ENCODE measurements at regions not wholly inside any gene's neighbourhood (a gene's known extent, or its start where the extent isn't known, plus 50 kb on each side); places are given as distances from the start of the nearest gene placed in this dataset.

- no peak for DNase-seq
Observed at GRCh38 chr2:139828011-139828410, 1047.8 kb upstream of the NXPH2 start.

DNA sequence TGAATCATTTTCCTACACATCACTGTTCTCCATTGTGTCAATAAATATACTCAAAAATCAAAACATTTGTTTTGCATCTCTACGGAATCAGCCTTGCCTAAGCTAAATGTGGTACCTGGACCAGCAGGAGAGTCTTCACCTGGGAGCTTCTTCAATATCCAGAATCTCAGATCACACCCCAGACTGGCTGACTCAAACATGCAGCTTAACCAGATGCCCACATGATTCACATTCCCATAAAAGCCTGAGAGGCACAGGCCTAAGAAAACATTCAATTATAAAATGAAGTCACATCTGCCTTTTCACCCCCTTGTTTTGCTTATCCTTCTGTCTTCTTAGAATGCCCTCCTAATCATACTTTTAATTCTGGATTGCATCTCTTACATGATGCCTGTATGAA, 1045.5 kb upstream of the NXPH2 start:
- no peak for DNase-seq

- DNase-seq = no peak
Observed at GRCh38 chr2:139819273-139819796, 1039.1 kb upstream of the NXPH2 start.

DNA sequence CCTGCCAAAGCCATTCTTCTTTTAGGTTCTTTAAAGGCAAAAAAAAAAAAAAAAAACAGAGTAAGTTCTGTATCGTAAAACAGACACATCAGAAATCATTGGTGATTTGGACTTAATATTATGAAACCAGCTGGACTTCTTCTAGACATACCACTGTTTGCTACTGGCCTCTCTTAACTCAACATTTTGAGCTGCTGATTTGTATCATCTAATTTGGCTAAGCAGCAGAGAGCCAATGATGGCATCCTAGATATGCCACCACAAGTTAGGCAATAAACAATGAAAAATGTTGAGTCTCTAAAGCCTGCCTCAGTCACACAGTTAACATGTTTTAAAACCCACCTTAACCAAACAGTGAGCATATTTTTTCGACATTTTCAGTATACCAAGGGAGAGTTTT, 1034.3 kb upstream of the NXPH2 start:
- no peak for DNase-seq

DNA sequence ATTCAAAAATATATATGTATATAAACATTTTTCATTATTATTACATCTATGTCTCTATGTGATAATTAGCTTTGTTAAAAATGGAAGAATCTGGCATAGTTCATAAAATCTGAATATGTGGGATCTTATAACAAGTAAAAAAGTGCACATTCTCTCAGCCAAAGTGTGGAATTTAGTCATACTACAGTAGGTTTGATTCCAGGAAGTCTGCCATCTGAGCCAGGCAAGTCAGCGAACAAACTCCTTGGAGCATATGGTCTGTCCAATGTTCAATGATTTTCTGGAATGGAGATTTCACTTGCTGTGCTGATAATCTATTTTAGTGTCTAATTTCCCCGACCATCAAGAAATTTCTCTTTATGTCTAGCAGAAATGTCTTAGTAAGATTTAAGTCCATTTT, 1033.2 kb upstream of the NXPH2 start:
- no peak for DNase-seq

- DNase-seq = no peak
Observed at GRCh38 chr2:139805441-139805840, 1025.3 kb upstream of the NXPH2 start.

- no peak for DNase-seq
Observed at GRCh38 chr2:139798391-139798790, 1018.2 kb upstream of the NXPH2 start.

- DNase-seq = peak; percentile 50
Observed at GRCh38 chr2:139790807-139791752, 1010.9 kb upstream of the NXPH2 start.

DNA sequence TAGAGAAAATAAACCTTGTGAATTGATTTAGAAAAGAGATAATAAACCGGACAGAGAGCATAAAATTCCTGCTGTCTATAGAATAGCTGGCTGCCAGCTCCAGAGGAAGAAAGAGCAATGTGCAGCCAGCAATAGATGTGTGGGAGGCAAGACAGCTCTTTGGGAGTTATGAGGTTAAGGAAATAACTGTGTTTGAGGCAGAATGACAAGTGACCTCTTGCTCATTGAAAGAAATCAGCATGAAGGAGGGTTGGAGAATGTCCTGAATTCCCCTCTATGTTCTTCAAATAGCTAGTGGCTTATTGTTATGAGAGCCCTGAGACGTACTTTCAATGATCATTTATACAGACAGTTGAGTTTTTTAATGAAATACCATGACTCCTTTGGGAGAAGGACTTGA, 1009.9 kb upstream of the NXPH2 start:
- no peak for DNase-seq

DNA sequence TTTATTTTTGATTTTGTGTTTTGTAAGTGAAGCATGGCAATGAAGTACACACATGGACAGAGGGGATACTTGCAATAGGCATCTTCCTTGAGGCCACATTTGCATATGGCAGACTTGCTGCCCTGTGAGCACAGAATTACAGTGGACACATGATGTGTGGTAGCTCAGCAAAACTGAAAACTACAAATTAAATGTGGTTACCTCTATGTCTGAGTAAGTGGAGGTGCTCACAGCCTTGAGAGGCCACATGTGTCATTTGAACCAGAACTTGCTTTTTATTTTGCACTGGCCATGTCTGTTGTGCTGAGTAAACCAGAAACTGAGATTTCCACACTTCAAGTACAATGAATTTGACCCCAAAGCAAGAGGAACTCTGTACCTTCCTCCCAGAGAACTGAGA, 998.5 kb upstream of the NXPH2 start:
- DNase-seq = no peak

GRCh38 chr2:139773720-139774277, 993.6 kb upstream of the NXPH2 start:
- DNase-seq = no peak

DNA sequence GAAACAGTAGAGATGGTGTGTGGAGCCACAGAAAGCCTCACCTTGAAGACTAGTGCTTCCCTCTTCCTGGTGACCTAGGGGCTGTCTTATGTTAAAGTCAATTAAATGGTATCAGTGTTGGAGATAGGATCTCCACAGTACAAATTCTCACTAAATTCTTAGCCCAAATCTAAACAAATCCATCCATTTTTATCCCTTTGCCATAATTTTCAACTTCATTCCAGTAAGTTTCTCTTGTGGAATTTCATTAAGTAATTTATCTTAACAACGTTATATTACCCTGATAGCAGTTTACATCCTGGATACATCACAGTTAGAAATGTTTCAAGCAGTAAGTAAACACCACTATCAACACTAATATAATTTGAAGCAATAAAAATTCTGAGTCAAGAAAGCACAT, 989.4 kb upstream of the NXPH2 start:
- DNase-seq = no peak

GRCh38 chr2:139763705-139764104, 983.5 kb upstream of the NXPH2 start:
- no peak for DNase-seq

- no peak for DNase-seq
Observed at GRCh38 chr2:139759000-139759505, 978.9 kb upstream of the NXPH2 start.

DNA sequence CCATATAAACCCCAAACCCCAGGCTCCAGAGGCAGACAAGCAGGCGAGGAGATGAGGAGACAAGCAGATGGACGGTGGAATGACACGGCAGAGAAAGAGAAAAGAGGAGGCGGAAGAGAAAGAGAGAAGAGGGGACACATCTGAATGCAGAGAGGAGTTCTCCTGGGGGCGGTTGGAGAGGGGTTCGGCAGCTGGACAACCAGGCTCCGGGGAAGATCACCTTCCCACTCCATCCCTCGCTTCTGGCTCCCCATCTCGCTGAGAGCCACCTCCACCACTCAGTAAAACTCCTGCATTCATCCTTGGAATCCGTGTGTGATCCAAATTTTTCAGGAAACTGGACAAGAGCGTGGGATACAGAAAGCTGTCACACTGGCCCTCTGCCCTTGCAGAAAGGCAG, 966.7 kb upstream of the NXPH2 start:
- no peak for DNase-seq

- DNase-seq = no peak
Observed at GRCh38 chr2:139744273-139744672, 964.1 kb upstream of the NXPH2 start.

GRCh38 chr2:139742216-139743172, 962.3 kb upstream of the NXPH2 start:
- DNase-seq = no peak

DNA sequence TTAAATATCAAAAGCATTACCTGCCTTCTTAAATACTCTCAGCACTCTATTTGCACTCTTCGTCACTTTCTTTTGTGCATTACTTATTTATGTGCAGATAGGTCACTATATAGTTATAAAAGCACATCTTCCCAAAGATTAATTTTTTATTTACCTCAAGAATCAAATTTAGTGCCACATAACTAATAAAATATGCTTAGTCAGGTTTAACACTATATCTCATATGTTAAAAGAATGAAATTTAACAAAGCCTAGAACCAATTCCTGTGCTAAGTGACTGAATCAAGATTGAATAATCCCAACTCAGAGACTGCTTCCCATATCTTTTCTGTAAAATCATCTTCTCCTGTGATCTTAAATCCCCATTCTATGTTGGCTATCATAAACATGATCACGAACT, 957.5 kb upstream of the NXPH2 start:
- no peak for DNase-seq

- DNase-seq = no peak
Observed at GRCh38 chr2:139730197-139730596, 950.0 kb upstream of the NXPH2 start.

DNA sequence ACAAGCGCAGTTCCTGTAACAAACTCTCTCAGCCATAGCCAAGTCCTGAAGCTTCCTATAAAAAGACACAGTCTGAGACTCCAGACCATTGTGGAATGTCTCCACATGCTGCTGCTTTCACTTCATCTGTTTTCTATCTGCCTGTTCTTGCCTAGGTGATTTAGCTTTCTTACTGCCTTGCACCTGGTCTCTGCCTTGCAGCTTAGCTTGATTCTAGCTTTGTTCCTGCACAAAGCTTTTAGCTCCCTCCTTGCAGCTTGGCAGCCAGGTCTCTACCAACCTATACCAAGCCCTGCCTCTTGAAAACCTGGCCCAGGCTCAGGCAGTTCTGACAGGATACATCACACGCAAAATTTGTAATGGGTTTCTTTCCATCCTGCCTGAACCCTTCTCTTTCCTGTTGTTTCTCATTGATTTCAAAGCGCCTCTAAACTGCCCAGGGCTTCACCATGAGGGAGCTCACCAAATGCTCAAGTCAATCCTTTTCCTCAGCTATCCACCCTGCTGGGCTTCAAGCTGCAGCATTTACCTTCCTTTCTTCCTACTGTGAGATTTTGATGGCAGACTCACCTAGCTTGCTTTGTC, 941.3 kb upstream of the NXPH2 start:
- DNase-seq = peak; percentile 5

DNA sequence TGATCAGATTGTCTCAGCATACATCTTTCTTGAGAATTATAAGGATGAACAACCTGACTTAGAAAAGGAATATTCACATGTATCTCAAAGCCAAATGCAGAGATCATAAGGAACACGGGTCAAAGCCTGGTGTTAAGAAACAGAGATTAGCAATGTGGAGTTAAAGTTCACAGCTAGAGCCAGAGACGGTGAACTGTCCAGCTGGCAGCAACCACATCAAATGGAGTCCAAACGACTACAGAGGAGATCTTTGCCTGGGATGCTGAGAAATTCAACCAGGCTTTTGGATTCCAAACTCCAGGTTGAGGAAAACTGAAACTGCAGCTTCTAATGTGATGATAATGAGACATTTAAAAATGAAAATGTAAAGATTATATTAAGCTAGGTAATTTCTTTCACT, 939.9 kb upstream of the NXPH2 start:
- no peak for DNase-seq

DNA sequence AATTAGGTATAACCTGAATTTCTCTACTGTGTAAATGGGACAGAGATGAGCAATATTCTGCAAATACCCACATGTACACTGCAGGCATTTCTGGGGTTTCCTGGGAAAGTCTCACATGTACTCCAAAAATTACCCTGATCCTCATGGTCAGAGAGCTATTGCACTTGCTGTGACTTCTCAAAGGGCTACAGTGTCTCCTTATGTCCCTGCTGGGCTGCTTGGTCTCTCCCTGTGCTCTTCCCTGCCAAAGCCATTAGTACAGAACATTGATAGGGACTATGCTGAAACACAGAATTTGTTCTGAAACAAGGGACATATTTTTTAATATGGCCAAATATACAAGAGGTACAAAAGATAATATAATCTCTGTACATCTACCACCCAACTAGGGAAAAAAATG, 924.4 kb upstream of the NXPH2 start:
- no peak for DNase-seq

Measured in left kidney (tissue), 1 donor.